Keratinocyte (primary cell): ENCODE measurements at regions not wholly inside any gene's neighbourhood (a gene's known extent, or its start where the extent isn't known, plus 50 kb on each side); places are given as distances from the start of the nearest gene placed in this dataset.

ENCODE experiments used
- DNase-seq: peaks from one replicate; pipeline ENCODE4 v3.0.0-alpha.2; 2011; ENCODE audit warnings: low read depth, missing footprints, low spot score
- FAIRE-seq: peaks from 2 replicates; lab custom pipeline; 2011; peaks lifted over from hg19 to GRCh38; lab: Jason Lieb, UNC
- H2AFZ ChIP-seq: 2 replicates; pipeline ENCODE4 v1.6.0; 2012; ENCODE audit warnings: low read length, control low read depth, inconsistent platforms; ENCODE audit not compliant: control insufficient read depth
- H3K27ac ChIP-seq: 2 replicates; pipeline ENCODE4 v1.5.1; 2011; ENCODE audit warnings: low read length; ENCODE audit not compliant: control insufficient read depth, insufficient read depth
- H3K27me3 ChIP-seq: 3 replicates; pipeline ENCODE4 v1.6.0; 2011; ENCODE audit warnings: low read length; ENCODE audit not compliant: control insufficient read depth, insufficient read depth; ENCODE audit errors: extremely low read depth
- H3K36me3 ChIP-seq, 2 experiments: 2 replicates in 1 of 2; 3 replicates in 1 of 2; pipeline ENCODE4 v1.5.1; 2011; ENCODE audit warnings: low read length in 2 of 2, mild to moderate bottlenecking in 1 of 2; ENCODE audit not compliant: control insufficient read depth in 2 of 2, insufficient read depth in 2 of 2; ENCODE audit errors: extremely low read depth in 1 of 2
- H3K4me1 ChIP-seq: 3 replicates; pipeline ENCODE4 v1.5.1; 2011; ENCODE audit warnings: low read length; ENCODE audit not compliant: control insufficient read depth, insufficient read depth; ENCODE audit errors: extremely low read depth
- H3K4me2 ChIP-seq: 3 replicates; pipeline ENCODE4 v1.6.0; 2011; ENCODE audit warnings: low read depth, low read length; ENCODE audit not compliant: control insufficient read depth, insufficient read depth; ENCODE audit errors: extremely low read depth
- H3K4me3 ChIP-seq, 3 experiments: fragments of 200-600 bp in 1 of 3; sonication (generic) in 1 of 3; 2 replicates in 2 of 3; 3 replicates in 1 of 3; pipeline ENCODE4 v1.5.1; 2011 to 2016; ENCODE audit warnings: low read length in 3 of 3, mild to moderate bottlenecking in 3 of 3, control low read depth in 2 of 3, inconsistent platforms in 1 of 3, low read depth in 1 of 3, mixed read lengths in 1 of 3, mixed run types in 1 of 3, moderate library complexity in 1 of 3; ENCODE audit not compliant: control insufficient read depth in 2 of 3, insufficient read depth in 2 of 3; ENCODE audit errors: extremely low read depth in 1 of 3
- H3K79me2 ChIP-seq: 2 replicates; pipeline ENCODE4 v1.6.0; 2012; ENCODE audit warnings: low read length; ENCODE audit not compliant: control insufficient read depth, insufficient read depth
- H3K9ac ChIP-seq: 3 replicates; pipeline ENCODE4 v1.6.0; 2011; ENCODE audit warnings: low read length; ENCODE audit not compliant: control insufficient read depth, insufficient read depth; ENCODE audit errors: extremely low read depth
- H3K9me1 ChIP-seq: 3 replicates; pipeline ENCODE4 v1.6.0; 2011; ENCODE audit warnings: low read length; ENCODE audit not compliant: control insufficient read depth, insufficient read depth; ENCODE audit errors: extremely low read depth
- H3K9me3 ChIP-seq: 2 replicates; pipeline ENCODE4 v1.5.1; 2012; ENCODE audit warnings: low read depth, low read length; ENCODE audit not compliant: control insufficient read depth
- H4K20me1 ChIP-seq: 3 replicates; pipeline ENCODE4 v1.6.0; 2011; ENCODE audit warnings: low read length; ENCODE audit not compliant: control insufficient read depth, insufficient read depth; ENCODE audit errors: extremely low read depth
- EZH2 ChIP-seq: IDR thresholded peaks from one replicate; pipeline ENCODE4 v1.6.1; 2012; ENCODE audit warnings: inconsistent platforms, mild to moderate bottlenecking, low read length, moderate library complexity
- dilution Hi-C: fragments of 300-500 bp; cut with MboI; formaldehyde crosslinking; loops from one replicate; pipeline ENCODE4 v1.7.0; 2020; ENCODE audit warnings: low sequenced_read_pairs; ENCODE audit not compliant: extremely low pct_ligation_motif_present
- TF ChIP-seq, protein P1 (sequence below), 3 experiments: IDR thresholded peaks in 1 of 3; conservative IDR thresholded peaks in 1 of 3; optimal IDR thresholded peaks in 1 of 3; 2 replicates in 2 of 3; 3 replicates in 1 of 3; pipeline versions ENCODE3 to v1.5.1; 2011; ENCODE audit warnings: low read length in 3 of 3, mild to moderate bottlenecking in 3 of 3, moderate library complexity in 2 of 3, control low read depth in 1 of 3, inconsistent platforms in 1 of 3; ENCODE audit not compliant: insufficient read depth in 2 of 3; ENCODE audit errors: extremely low read depth in 1 of 3

DNA sequence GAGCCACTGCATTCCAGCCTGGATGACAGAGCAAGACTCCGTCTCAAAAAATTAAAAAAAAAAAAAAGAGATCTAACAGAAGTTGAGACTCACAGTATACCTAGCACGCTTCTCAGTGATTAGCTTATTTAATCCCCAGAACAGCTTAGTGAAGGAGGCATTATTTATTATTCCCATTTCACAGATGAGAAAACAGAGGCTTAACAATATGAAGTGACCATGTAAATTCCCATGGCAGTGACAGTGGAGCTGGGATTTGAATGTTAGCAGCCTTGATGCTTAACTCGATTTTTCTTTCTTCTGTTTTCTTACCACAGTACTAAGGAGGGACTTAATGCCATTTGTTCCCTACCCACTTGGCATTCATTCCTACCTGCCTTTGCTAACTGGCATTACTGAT, 89.9 kb upstream of the ZNF217 start:
- no peaks in the 10 kb centered on the region for H4K20me1 ChIP-seq
- H3K79me2 ChIP-seq: no peaks in the 10 kb centered on the region
- no peak overlapping the region for H3K4me2 ChIP-seq
- no peak overlapping the region for H2AFZ ChIP-seq
- H3K27me3 ChIP-seq: no peaks in the 10 kb centered on the region
- H3K9ac ChIP-seq: no peak overlapping the region
- H3K36me3 ChIP-seq: no peaks in the 10 kb centered on the region
- DNase-seq (no peak), FAIRE-seq (no peak)
- TF ChIP-seq, protein P1, sequence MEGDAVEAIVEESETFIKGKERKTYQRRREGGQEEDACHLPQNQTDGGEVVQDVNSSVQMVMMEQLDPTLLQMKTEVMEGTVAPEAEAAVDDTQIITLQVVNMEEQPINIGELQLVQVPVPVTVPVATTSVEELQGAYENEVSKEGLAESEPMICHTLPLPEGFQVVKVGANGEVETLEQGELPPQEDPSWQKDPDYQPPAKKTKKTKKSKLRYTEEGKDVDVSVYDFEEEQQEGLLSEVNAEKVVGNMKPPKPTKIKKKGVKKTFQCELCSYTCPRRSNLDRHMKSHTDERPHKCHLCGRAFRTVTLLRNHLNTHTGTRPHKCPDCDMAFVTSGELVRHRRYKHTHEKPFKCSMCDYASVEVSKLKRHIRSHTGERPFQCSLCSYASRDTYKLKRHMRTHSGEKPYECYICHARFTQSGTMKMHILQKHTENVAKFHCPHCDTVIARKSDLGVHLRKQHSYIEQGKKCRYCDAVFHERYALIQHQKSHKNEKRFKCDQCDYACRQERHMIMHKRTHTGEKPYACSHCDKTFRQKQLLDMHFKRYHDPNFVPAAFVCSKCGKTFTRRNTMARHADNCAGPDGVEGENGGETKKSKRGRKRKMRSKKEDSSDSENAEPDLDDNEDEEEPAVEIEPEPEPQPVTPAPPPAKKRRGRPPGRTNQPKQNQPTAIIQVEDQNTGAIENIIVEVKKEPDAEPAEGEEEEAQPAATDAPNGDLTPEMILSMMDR (optimal IDR thresholded peaks at IDR 0.05 in 1 of 3, IDR thresholded peaks at IDR 0.05 in 1 of 3, conservative IDR thresholded peaks at IDR 0.05 in 1 of 3; ENCODE audit: extremely low read depth in 1 of 3, insufficient read depth in 2 of 3, low read length in 3 of 3): no peak
- TF ChIP-seq EZH2: no peak
- H3K9me3 ChIP-seq: no peaks in the 10 kb centered on the region
- no peak overlapping the region for H3K27ac ChIP-seq
- H3K9me1 ChIP-seq: no peaks in the 10 kb centered on the region
- no peak overlapping the region for H3K4me3 ChIP-seq
- peaks cover 2% of the 10 kb centered on the region for H3K4me1 ChIP-seq
- dilution Hi-C loops: no loop called here

DNA sequence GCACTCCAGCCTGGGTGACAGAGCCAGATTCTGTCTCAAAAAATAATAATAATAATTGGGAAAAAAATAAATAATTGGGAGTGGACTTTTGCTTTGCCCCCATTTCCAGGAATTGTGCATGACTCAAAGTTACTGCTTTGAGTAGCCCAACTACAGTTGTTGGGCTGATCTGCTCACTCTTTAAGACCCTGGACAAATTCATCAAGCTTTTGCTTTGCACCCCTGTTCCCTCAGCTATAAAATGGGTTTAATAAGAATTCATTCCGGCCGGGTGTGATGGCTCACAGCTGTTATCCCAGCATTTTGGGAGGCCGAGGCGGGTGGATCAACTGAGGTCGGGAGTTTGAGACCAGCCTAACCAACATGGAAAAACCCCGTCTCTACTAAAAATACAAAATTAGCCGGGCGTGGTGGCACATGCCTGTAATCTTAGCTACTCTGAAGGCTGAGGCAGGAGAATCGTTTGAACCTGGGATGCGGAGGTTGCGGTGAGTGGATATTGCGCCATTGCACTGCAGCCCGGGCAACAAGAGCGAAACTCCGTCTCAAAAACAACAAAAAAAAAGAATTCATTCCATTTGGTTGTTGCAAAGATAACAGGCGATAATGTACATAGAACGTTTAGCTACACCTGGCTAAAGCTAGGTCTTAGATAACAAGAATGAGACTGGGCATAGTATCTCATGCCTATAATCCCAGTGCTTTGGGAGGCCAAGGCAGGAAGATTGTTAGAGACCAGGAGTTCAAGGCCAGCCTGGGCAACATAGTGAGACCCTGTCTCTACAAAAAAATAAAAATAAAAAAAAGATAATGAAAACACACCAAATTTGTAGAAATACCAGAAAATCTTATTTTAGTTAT, 87.9 kb upstream of the ZNF217 start:
- dilution Hi-C loops: no loop called here
- H3K9me1 ChIP-seq: no peaks in the 10 kb centered on the region
- no peak for FAIRE-seq

More for the DNA sequence above, 87.9 kb upstream of the ZNF217 start:
- Histone ChIP-seq H3K27me3 (no peaks in the 10 kb centered on the region), H3K9me3 (no peaks in the 10 kb centered on the region), H3K36me3 (no peaks in the 10 kb centered on the region), H3K4me3 (no peak overlapping the region), H3K9ac (no peak overlapping the region), H3K4me1 (peaks cover 2% of the 10 kb centered on the region), H3K79me2 (no peaks in the 10 kb centered on the region), H3K4me2 (no peak overlapping the region), H2AFZ (no peak overlapping the region), H4K20me1 (no peaks in the 10 kb centered on the region), H3K27ac (no peak overlapping the region)
- DNase-seq: no peak
- no peak for TF ChIP-seq EZH2
- TF ChIP-seq, protein P1 (optimal IDR thresholded peaks at IDR 0.05 in 1 of 3, IDR thresholded peaks at IDR 0.05 in 1 of 3, conservative IDR thresholded peaks at IDR 0.05 in 1 of 3; ENCODE audit: extremely low read depth in 1 of 3, insufficient read depth in 2 of 3, low read length in 3 of 3): no peak
